H9 (cell line): ENCODE measurements at regions not wholly inside any gene's neighbourhood (a gene's known extent, or its start where the extent isn't known, plus 50 kb on each side); places are given as distances from the start of the nearest gene placed in this dataset.

ENCODE experiments used
- DNase-seq: peaks from one replicate; pipeline ENCODE4 v3.0.0-alpha.2; 2017
- H2AFZ ChIP-seq: one replicate; pipeline ENCODE4 v1.6.1; 2013; ENCODE audit warnings: mild to moderate bottlenecking, low read length, control low read depth, moderate library complexity
- H2AK5ac ChIP-seq: 2 replicates; pipeline ENCODE4 v1.6.1; 2013; ENCODE audit warnings: low read length, control low read depth, mixed read lengths; ENCODE audit not compliant: insufficient read length
- H2BK120ac ChIP-seq: one replicate; pipeline ENCODE4 v1.6.1; 2013; ENCODE audit warnings: low read depth, mild to moderate bottlenecking, low read length, control low read depth, inconsistent platforms; ENCODE audit not compliant: poor library complexity, severe bottlenecking
- H2BK12ac ChIP-seq: 2 replicates; pipeline ENCODE4 v1.6.1; 2013; ENCODE audit warnings: low read length, control low read depth, mixed read lengths, low read depth; ENCODE audit not compliant: insufficient read length
- H2BK15ac ChIP-seq: 2 replicates; pipeline ENCODE4 v1.6.1; 2013; ENCODE audit warnings: low read depth, low read length, control low read depth
- H2BK20ac ChIP-seq: one replicate; pipeline ENCODE4 v1.6.1; 2013; ENCODE audit warnings: low read depth, mild to moderate bottlenecking, low read length, control low read depth, inconsistent platforms; ENCODE audit not compliant: poor library complexity, severe bottlenecking
- H2BK5ac ChIP-seq: 2 replicates; pipeline ENCODE4 v1.6.1; 2013; ENCODE audit warnings: low read length, control low read depth, mixed read lengths; ENCODE audit not compliant: insufficient read length
- H3K14ac ChIP-seq: 2 replicates; pipeline ENCODE4 v1.6.1; 2013; ENCODE audit warnings: low read length, control low read depth; ENCODE audit not compliant: insufficient read depth
- H3K18ac ChIP-seq: 2 replicates; pipeline ENCODE4 v1.6.1; 2013; ENCODE audit warnings: low read depth, mild to moderate bottlenecking, mixed read lengths, low read length, control low read depth; ENCODE audit not compliant: insufficient read length
- H3K23ac ChIP-seq: 2 replicates; pipeline ENCODE4 v1.6.1; 2013; ENCODE audit warnings: low read length, control low read depth, mixed read lengths, low read depth; ENCODE audit not compliant: insufficient read length
- H3K23me2 ChIP-seq: 2 replicates; pipeline ENCODE4 v1.6.1; 2013; ENCODE audit warnings: low read depth, mild to moderate bottlenecking, mixed read lengths, low read length, control low read depth; ENCODE audit not compliant: insufficient read length, poor library complexity, severe bottlenecking
- H3K27ac ChIP-seq: 2 replicates; pipeline ENCODE4 v1.5.1; 2013; ENCODE audit warnings: low read length, control low read depth, mixed read lengths, low read depth; ENCODE audit not compliant: insufficient read length
- H3K27me3 ChIP-seq: 2 replicates; pipeline ENCODE4 v1.6.1; 2013; ENCODE audit warnings: low read length, control low read depth, inconsistent platforms; ENCODE audit not compliant: insufficient read depth
- H3K4ac ChIP-seq: 2 replicates; pipeline ENCODE4 v1.6.1; 2013; ENCODE audit warnings: low read depth, mild to moderate bottlenecking, control low read depth, inconsistent platforms, low read length, moderate library complexity
- H3K4me1 ChIP-seq: 2 replicates; pipeline ENCODE4 v1.6.1; 2013; ENCODE audit warnings: low read length, control low read depth, inconsistent platforms; ENCODE audit not compliant: insufficient read depth
- H3K4me2 ChIP-seq: 2 replicates; pipeline ENCODE4 v1.6.1; 2013; ENCODE audit warnings: low read length, control low read depth, mixed read lengths; ENCODE audit not compliant: insufficient read length, insufficient read depth
- H3K56ac ChIP-seq: 2 replicates; pipeline ENCODE4 v1.6.1; 2013; ENCODE audit warnings: low read depth, mild to moderate bottlenecking, mixed read lengths, low read length, control low read depth; ENCODE audit not compliant: insufficient read length
- H3K79me1 ChIP-seq: 2 replicates; pipeline ENCODE4 v1.6.1; 2013; ENCODE audit warnings: low read depth, mild to moderate bottlenecking, moderate library complexity, low read length, control low read depth, inconsistent platforms; ENCODE audit not compliant: insufficient read depth, poor library complexity, severe bottlenecking
- H3K79me2 ChIP-seq: 2 replicates; pipeline ENCODE4 v1.6.1; 2013; ENCODE audit warnings: low read length, control low read depth, inconsistent platforms; ENCODE audit not compliant: insufficient read depth
- H3K9ac ChIP-seq: 2 replicates; pipeline ENCODE4 v1.6.1; 2013; ENCODE audit warnings: low read length, control low read depth, mixed read lengths; ENCODE audit not compliant: insufficient read length; ENCODE audit errors: extremely low read depth
- H3K9me3 ChIP-seq: one replicate; pipeline ENCODE4 v1.6.1; 2013; ENCODE audit warnings: low read depth, low read length, inconsistent platforms; ENCODE audit not compliant: control insufficient read depth
- H3T11ph ChIP-seq: one replicate; pipeline ENCODE4 v1.6.1; 2013; ENCODE audit warnings: mild to moderate bottlenecking, low read length, control low read depth, inconsistent platforms
- H4K20me1 ChIP-seq: one replicate; pipeline ENCODE4 v1.6.1; 2013; ENCODE audit not compliant: control insufficient read depth, insufficient read length, insufficient read depth
- H4K5ac ChIP-seq: 2 replicates; pipeline ENCODE4 v1.6.1; 2013; ENCODE audit warnings: low read depth, mild to moderate bottlenecking, mixed read lengths, low read length, control low read depth; ENCODE audit not compliant: insufficient read length
- H4K8ac ChIP-seq: replicated peaks from 2 replicates; pipeline ENCODE4 v1.6.1; 2013; ENCODE audit warnings: low read length, control low read depth, mixed read lengths, low read depth; ENCODE audit not compliant: insufficient read length
- H4K91ac ChIP-seq: 2 replicates; pipeline ENCODE4 v1.6.1; 2013; ENCODE audit warnings: low read depth, mild to moderate bottlenecking, moderate library complexity, mixed read lengths, low read length, control low read depth; ENCODE audit not compliant: insufficient read length
- H3K27ac Mint-ChIP-seq, 3 experiments: 2 replicates in 2 of 3; 3 replicates in 1 of 3; pipeline ENCODE4 v1.8.0; 2020 to 2021; ENCODE audit warnings: mixed read lengths in 3 of 3, mild to moderate bottlenecking in 1 of 3, moderate library complexity in 1 of 3
- H3K27me3 Mint-ChIP-seq: 2 replicates; pipeline ENCODE4 v1.8.0; 2021; ENCODE audit warnings: low read depth, mild to moderate bottlenecking, moderate library complexity, mixed read lengths
- H3K36me3 Mint-ChIP-seq, 3 experiments: 2 replicates in 2 of 3; 3 replicates in 1 of 3; pipeline ENCODE4 v1.8.0; 2020 to 2021; ENCODE audit warnings: low read depth in 3 of 3, mixed read lengths in 3 of 3; ENCODE audit not compliant: insufficient read depth in 1 of 3
- H3K4me1 Mint-ChIP-seq, 2 experiments: 2 replicates each; pipeline ENCODE4 v1.8.0; 2020; ENCODE audit warnings: mixed read lengths in 2 of 2
- H3K4me3 Mint-ChIP-seq, 2 experiments: 2 replicates in 1 of 2; 3 replicates in 1 of 2; pipeline ENCODE4 v1.8.0; 2020 to 2021; ENCODE audit warnings: mild to moderate bottlenecking in 2 of 2, mixed read lengths in 2 of 2, moderate library complexity in 1 of 2
- H3K9me3 Mint-ChIP-seq, 2 experiments: 2 replicates in 1 of 2; 3 replicates in 1 of 2; pipeline ENCODE4 v1.8.0; 2020; ENCODE audit warnings: mild to moderate bottlenecking in 2 of 2, mixed read lengths in 2 of 2, moderate library complexity in 1 of 2
- WGBS: extraction: QIAGEN DNeasy Blood & Tissue Kit; methylation state at CpG from one replicate; pipeline ENCODE4 v1.1.7; 2013; ENCODE audit warnings: missing lambda C conversion rate, low lambda C conversion rate, mixed read lengths; ENCODE audit not compliant: insufficient read length; ENCODE audit errors: extremely low coverage; 5-methylcytosine and 5-hydroxymethylcytosine counted together
- TF ChIP-seq, protein P1 (sequence below): fragments of 200-600 bp; sonication (generic); conservative IDR thresholded peaks from 3 replicates; pipeline ENCODE4 v1.8.0; 2021; ENCODE audit warnings: antibody characterized with exemption, mild to moderate bottlenecking

DNA sequence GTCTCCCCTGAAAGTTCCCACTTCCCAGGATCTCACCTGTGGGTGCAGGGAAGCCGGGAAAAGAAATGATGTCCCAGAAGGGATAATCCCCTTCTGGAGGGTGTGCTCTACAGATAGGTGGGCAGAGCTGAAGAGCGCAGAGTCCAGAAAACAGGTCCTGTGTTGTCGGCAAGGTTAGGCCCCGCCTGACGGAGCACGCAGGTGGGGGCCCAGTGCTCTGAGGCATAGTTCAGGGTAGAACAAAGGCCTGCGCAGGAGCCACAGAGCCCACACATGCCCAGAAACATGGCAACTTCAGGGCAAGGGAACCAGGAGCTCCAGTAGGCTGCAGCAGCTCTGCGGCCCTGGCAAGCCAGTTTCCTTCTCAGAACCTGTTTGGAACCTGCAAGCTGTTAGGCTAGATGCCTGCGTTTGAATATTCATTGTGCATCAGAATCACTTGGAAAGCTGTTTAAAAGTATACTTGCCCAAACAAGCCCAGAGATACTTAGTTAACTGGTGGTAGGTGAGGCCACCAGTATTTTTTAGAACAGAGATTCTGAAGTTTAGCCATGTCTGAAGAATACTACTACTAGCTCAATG is 386.6 kb downstream of the BUD13 start:
- Histone ChIP-seq H3K79me2 (no peaks in the 10 kb centered on the region), H3K4me2 (no peak overlapping the region), H3K9ac (no peak overlapping the region), H3K56ac (no peak overlapping the region), H2BK15ac (no peak overlapping the region), H2BK20ac (no peak overlapping the region), H4K8ac (no peak overlapping the region), H2BK120ac (no peak overlapping the region), H4K5ac (no peak overlapping the region), H3K23ac (no peak overlapping the region), H3T11ph (no peak overlapping the region), H3K9me3 (no peaks in the 10 kb centered on the region), H2AFZ (no peak overlapping the region), H2BK12ac (no peak overlapping the region), H2BK5ac (no peak overlapping the region), H3K4ac (no peak overlapping the region), H3K27ac (no peak overlapping the region), H3K27me3 (no peaks in the 10 kb centered on the region), H3K18ac (no peak overlapping the region), H2AK5ac (no peak overlapping the region), H3K79me1 (no peaks in the 10 kb centered on the region), H4K91ac (no peak overlapping the region), H3K23me2 (no peaks in the 10 kb centered on the region), H3K4me1 (no peaks in the 10 kb centered on the region), H4K20me1 (no peaks in the 10 kb centered on the region), H3K14ac (no peak overlapping the region; the same call in 1 of the 2 replicates)
- TF ChIP-seq, protein P1, sequence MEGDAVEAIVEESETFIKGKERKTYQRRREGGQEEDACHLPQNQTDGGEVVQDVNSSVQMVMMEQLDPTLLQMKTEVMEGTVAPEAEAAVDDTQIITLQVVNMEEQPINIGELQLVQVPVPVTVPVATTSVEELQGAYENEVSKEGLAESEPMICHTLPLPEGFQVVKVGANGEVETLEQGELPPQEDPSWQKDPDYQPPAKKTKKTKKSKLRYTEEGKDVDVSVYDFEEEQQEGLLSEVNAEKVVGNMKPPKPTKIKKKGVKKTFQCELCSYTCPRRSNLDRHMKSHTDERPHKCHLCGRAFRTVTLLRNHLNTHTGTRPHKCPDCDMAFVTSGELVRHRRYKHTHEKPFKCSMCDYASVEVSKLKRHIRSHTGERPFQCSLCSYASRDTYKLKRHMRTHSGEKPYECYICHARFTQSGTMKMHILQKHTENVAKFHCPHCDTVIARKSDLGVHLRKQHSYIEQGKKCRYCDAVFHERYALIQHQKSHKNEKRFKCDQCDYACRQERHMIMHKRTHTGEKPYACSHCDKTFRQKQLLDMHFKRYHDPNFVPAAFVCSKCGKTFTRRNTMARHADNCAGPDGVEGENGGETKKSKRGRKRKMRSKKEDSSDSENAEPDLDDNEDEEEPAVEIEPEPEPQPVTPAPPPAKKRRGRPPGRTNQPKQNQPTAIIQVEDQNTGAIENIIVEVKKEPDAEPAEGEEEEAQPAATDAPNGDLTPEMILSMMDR, result no peak
- Mint-ChIP-seq H3K4me1 (peaks cover 14 to 18% of the 10 kb centered on the region in 2 experiments), H3K27ac (no peak overlapping the region; a peak in 4 of 7 replicates), H3K27me3 (no peaks in the 10 kb centered on the region), H3K36me3 (no peaks in the 10 kb centered on the region), H3K4me3 (no peak overlapping the region), H3K9me3 (no peaks in the 10 kb centered on the region)
- no CpG with 5 or more reads among the region's 9 CpGs for WGBS
- no peak for DNase-seq
